ENCODE measurements at regions not wholly inside any gene's neighbourhood (a gene's known extent, or its start where the extent isn't known, plus 50 kb on each side); places are given as distances from the start of the nearest gene placed in this dataset.
"Not testable (repeated sequence)": the region's sequence is repeated elsewhere in the genome, so short reads cannot be mapped to it uniquely, and the experiment has no call there.

DNA sequence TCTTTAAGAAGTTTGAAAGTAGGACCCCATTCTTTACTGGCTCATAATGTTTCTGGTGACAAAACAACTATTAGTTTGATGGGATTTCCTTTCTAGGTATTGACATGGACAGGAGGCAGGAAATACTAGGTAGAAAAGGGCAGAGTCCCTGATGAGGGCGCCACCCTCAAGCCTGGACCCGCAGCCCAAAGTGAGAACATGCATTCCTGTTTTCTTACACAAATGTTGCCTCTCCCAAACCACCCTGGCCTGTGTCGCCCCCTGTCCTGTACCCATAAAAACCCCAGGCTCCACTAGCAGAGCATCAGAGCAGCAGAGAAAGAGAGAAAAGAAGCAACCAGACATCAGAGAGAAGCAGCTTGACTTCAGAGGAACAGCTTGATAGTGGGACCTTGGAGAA, 1055.2 kb upstream of the POT1 start:
- DNase-seq, result no peak

DNA sequence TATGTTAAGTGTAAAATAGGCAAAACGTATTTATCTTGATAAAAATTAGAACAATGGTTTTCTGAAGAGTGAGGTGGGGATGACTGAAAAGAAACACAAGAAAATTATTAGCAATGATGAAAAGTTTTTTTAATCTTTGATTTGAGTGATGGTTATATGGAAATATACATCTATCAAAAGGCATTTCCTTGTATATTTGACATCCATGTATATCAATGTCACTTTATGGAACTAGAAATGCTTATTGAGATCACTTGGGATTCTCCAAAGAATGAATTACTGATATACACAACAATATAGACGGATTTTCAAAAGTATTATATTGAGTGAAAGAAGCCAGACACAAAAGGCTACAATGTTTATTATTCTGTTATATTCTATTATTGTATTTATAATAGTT, 1042.0 kb upstream of the POT1 start:
- DNase-seq, result no peak

DNA sequence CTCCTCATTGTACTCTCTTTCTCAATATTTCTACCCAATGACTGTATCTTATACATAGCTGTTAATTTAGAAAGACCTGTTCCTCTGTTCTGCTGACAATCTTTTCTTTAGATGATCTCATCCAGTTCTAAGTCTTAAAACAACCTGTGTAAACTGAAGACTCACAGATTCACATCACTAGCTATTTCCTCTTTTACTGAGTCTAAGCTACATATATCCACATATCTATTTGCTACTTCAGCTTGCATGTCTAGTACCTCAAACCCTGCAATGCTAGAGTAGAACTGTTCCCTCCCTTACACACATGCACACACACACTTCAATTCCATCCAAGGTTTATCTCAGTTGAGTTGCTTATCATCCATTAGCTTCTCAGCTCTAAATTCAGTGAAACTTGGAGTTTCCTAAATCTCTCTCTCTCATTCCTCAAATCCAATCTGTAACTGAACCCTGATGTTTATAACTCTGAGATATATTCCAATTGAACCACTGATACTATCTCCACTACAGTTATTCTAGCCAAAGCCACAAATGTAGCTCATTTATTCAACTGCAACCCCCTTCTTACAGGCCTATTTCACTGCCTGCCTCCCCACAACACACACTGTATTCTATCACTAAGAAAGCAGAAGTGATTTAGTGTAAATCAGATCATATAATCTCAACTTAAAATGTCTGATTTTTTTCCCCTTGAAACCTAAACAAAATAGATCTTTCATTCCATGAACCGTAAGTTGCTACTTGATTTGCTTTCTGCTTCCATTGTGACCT, 1036.8 kb upstream of the POT1 start:
- no peak for DNase-seq

DNA sequence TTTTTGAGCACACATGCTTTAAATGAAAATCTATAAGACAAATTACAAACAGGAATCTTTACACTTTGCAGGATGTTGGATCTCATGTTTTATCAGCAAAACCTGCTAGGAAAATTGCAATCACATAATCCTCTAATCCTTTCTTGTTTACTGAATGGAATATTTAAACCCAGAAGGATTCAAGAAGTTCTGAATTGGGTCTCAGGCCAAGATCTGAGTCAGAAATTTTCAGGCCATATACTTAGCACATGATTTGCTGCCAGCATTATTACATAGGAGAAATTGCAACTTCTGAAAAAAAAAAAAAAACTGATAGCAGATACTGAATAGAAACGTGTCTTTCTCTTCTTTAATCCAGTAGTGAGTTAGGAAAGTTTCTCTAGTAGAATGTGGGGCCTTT, 1005.3 kb upstream of the POT1 start:
- DNase-seq, result no peak

DNA sequence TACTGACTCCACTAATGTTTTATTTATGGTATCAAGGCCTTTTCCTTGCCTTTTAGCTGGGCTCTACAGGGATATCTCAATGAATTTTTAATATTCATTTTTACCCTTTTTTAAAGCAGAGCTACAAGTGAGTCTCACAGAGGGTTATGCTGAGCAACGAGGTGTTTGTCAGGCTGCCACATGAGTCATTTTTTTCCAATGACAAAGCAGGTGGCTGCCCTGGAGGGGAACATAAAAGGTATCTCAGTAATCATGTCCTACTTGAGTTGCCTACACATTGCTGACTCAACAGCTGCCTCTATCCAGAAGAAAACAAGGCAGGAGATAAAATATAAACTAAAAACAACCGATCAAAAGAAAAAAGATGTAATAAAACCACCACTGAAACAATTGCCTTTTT, 1004.9 kb upstream of the POT1 start:
- DNase-seq, result no peak

DNA sequence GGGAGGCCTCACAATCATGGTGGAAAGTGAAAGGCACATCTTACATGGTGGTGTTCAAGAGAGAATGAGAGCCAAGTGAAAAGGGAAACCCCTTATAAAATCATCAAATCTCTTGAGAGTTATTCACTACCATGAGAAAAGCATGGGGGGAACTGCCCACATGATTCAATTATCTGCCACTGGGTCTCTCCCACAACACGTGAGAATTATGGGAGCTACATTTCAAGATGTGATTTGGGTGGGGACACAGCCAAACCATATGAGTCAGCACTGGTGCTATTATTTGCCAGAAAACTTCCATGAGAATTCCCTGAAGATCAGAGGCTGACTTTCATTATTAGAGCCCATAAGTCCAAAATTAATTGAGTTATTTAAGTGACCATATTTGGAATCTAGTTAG, 1001.2 kb upstream of the POT1 start:
- no peak for DNase-seq

DNA sequence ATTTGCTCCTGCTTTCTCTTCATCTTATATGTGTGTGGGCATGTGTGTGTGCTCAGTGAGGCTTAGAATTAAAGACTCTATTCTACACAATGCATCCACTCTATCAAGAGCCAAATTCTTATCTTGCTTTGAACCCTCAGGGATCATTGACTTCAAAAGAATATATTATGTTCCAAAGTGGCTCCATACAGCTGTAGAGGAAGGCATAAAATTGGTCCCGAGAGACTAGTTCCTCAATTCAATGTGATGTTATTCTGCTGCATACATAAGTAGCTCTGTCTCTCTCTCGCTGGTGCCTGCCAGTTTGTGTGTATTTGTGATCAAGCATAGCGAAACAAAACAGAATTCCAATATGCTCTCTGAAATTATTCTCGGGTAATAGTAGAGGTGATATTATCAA, 997.9 kb upstream of the POT1 start:
- DNase-seq, result no peak

DNA sequence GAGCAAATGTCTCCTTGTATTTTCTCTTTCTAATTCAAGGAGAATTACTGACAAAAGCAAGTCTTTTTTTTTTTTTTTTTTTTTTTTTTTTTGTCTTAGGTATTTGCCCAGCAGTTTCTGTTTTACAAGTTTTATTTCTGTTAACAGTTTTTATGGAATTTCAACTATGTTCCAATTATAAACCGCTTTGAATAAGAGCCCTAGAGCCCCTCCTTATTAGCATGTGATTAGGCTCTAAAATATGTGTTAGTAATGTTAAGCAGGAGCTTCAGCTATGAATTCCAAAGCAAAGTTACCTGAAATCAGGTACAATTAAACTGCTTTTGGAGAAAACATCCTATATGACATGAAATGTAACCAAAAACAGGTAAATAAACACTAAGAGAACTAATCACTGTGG, 997.0 kb upstream of the POT1 start:
- no peak for DNase-seq

DNA sequence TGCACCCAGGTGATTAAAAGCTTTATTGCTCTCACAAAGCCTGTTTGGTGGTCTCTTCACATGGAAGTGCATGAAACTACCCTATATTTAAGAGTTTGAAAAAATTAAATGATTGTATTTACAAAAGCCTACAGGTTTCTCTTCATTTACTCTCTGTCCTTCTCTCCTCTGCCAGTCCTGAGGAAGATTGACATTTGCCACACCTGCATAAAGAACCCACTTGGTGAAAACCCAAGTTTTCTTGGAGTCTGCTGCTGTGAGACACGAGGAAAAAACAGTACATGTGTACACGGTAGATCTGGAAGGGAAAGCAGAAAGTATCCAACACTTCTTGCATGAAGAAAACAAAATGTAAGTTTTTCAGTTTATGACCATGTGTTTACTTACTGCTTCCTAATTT, 994.4 kb upstream of the POT1 start:
- no peak for DNase-seq

DNA sequence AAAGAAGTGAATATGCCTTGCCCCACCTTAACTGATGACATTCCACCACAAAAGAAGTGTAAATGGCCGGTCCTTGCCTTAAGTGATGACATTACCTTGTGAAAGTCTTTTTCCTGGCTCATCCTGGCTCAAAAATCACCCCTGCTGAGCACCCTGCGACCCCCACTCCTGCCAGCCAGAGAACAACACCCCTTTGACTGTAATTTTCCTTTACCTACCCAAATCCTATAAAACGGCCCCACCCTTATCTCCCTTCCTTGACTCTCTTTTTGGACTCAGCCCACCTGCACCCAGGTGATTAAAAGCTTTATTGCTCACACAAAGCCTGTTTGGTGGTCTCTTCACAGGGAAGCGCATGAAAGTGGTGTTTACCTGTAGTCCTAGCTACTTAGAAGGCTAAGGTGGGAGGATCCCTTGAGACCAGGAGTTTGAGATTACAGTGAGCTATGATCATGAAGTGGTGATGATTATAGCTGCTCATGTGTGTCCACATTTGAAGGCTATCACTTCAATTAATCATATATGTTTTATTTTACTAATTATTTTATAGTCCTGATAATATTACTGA, 985.8 kb upstream of the POT1 start:
- DNase-seq, result not testable (repeated sequence)

DNA sequence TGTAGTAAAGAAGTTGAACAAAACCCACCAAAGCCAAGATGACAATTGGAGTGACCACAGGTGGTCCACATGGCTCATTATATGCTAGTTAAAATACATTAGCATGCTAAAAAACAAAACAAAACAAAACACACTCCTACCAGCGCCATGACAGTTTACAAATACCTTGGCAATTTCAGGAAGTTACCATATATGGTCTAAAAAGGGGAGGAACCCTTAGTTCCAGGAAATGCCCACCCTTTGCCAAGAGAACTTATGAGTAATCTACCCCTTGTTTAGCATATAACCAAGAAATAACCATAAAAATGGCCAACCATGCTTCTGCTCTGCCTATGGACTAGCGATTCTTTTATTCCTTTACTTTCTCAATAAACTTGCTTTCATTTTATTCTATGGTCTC, 979.1 kb upstream of the POT1 start:
- DNase-seq, result no peak

DNA sequence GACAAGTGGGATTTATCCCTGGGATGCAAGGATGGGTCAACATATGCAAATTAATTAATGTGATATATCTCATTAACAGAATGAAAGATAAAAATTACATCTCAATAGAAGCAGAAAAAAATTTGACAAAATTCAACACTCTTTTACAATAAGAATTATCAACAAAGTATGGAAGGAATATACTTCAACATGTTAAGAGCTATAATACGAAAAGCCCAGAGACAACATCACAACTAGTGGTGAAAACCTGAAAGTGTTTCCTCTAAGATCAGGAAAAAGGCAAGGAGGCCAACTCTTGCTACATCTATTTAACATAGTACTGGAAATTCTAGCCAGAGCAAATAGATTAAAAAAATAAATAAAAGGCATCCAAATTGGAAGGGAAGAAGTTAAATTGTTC, 970.0 kb upstream of the POT1 start:
- DNase-seq, result no peak

DNA sequence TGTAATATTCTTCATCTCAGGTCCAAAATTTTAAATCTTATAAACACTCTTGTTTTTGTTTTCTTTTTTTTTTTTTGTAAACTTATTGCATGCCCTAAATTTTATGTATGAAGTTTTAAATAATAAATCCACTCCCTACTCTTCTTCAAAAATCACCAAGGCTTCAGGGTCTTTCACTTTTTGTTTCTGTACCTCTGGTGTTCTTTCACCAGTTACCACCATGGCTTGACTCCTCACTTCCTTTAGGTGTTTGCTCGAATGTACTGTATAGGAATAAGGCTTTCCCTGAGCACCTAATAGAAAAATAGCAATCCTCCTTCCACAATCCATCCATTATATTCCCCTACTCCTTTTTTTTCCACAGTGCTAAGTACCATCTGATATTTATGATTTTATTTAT, 962.8 kb upstream of the POT1 start:
- no peak for DNase-seq

DNA sequence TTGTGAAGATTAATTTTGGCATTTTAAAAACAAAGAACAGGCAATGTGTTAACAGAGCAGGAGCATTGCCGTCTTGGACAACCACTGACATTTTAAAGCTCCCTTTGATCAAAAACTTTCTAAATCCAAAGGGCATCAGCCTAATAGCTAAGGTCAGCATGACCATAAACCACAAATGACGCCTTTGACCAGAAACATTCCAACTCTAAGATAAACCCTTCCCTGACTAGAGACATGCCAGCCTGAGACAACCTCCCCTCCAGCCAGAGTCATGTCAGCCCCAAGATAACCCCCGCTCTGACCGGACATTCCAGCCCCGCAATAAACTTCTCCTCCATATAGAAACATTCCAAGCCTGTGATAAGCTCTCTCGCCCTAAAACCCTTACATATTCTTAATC, 949.4 kb upstream of the POT1 start:
- no peak for DNase-seq

DNA sequence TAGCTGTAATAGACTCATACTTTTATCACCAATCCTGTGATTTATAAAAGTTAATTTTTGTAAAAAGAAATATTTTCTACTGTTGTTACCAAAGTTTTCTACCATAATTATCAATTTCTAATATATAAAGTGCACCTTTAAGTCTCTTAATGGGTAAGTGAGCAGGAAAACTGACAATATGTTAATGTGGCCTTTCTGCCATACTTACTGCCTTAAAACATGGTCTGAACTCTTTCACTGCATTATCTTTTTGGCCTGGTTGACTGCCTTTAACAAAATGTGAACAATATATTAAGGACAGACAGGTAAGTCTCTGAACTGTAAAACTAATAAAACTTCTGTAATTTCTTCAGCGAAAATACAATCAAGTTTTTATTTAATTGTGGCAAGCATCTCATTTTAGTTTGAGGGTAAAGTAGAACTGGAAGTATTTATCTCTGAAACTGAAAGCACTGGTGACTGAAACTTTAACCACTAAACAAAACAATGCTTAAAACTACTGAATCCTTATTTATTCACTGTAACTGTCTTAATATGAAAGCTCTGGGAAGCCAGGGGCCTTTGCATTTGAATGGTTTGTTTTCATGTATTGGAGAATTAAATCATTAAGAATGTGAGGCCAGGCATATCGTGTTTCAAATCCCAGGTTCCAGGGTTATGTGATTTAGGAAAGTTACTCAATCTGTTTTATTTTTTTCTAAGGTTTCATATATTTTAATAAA, 948.8 kb upstream of the POT1 start:
- no peak for DNase-seq

DNA sequence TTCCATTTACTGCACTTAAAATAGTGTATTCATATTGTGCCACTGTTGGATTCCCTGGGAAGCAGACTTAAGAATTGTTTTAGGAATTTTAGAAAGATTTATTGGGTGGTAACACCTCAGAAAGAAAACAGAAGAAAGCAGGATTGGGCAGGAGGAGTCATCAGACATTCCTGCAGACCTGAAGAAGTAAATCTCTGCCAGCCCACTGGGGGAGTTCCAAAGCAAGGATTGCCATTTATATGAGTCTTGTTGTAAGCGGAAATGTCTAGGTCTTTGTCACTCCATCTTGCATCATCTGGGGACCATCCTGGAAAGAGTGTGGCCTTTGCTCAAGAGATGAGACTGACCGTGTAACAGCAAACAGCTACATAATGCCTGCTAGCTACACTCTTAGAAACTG, 947.6 kb upstream of the POT1 start:
- DNase-seq, result no peak

DNA sequence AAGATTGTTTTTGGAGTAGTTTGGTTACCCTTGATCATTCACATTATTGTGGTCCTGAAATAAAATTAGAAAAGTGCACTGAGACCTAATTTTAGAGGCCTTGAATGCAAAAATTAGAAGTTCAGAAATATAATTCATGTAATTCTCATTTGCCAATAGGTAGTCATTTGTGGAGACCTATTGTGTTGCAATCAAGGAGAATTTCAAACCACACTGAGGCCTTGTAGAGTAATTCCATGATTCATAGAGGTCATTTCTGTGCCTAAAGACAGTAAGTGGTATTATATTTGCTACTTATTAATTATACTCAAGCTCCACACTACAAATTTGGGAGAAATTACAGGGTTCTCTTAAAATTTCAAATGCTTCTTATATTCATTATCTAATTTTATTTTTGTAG, 946.8 kb upstream of the POT1 start:
- DNase-seq, result no peak

DNA sequence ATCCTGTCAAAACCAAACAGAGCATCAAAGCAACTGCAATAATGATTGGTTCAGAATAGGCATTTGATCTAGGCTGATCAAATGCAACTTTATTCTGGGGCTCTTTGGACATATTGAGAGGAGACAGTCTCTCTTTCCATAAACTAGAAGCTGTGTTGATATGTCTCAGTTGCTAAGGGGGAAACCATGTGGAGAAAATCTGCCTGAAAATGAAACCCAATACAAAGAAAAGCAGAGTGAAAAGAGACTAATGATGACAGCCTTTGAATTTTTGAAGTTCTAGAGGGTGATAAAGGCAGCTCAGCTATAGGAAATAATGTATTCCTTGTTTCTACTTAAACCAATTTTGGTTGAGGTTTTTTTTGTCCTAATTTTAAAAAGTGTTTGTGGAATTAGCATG, 941.8 kb upstream of the POT1 start:
- no peak for DNase-seq

DNA sequence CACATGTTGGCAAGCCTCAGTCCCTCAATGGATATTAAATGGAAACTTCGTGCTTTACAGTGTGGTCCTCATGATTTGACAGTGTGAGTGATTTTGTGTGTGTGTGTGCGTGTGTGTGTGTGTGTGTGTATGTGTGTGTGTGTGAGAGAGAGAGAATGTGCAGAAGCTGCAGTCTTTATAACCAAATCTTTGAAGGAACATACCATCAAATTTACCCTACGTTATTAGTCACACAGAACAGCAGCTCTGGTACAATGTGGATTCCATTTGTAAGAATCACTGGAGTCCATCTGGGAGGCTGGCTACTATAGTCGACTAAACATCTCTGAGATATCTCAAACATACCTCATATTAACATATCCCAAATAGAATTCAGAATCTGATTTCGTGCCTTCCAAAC, 928.0 kb upstream of the POT1 start:
- DNase-seq, result no peak

DNA sequence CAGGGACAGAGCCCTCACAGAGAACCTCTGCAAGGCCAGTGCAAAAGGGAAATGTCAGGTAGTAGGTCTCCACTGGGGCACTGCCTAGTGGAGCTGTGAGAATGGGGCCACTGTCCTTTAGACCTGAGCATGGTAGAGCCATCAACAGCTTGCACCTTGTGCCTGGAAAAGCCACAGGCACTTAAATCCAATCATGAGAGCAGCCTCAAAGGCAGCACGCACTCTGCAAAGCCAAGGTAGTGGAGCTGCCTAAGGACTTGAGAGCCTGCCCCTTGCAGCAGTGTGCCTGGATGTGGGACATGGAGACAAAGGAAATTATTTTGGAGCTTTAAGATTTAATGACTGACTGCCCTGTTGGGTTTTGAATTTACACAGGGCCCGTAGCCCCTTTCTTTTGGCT, 918.5 kb upstream of the POT1 start:
- no peak for DNase-seq

DNA sequence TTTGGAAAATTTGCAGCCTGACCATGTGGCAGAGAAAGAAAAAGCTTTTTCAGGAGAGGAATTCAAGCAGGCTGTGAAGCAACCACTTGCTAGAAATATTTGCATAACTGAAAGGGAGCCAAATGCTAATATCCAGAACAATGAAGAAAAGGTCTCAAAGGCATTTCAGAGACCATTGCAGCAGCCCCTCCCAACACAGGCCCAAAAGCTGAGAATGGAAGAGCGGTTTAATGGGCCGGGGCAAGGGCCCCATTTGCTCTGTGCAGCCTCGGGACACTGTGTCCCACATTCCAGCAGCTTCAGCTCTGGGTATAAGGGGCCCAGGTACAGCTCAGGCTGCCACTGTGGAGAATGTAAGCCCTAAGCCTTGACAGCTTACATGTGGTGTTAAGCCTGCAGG, 918.1 kb upstream of the POT1 start:
- DNase-seq, result no peak

DNA sequence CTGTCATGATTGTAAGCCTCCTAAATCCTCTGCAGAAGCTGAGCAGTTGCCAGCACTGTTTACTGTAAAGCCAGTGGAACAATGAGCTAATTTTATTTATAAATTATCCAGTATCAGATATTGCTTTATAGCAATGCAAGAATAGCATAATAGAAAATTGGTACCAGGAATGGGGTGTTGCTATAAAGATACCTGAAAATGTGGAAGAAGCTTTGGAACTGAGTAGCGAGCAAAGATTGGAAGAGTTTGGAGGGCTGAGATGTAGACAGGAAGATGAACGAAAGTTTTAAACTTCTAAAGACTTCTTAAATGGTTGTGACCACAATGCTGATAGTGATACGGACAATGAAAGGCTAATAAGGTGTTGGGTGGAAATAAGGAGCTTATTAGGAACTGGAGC, 917.4 kb upstream of the POT1 start:
- no peak for DNase-seq

DNA sequence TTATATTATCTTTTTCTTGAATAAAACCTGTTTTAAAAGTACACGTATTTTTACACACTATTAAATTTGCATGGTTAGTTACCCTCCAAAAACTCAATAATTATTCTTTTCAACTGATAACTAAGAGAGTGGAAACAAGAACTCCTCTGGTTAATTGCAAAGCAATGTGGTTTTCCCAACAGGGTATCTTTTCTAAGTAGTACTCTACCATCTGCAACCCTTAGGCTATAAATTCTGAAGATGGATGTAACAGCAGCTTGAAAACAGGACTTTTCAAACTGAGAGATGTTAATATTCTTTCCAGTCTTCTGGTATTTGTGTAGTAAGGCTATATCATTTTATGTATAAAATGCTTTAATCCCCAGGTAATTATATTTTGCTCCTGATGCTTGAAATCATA, 916.1 kb upstream of the POT1 start:
- DNase-seq, result no peak

DNA sequence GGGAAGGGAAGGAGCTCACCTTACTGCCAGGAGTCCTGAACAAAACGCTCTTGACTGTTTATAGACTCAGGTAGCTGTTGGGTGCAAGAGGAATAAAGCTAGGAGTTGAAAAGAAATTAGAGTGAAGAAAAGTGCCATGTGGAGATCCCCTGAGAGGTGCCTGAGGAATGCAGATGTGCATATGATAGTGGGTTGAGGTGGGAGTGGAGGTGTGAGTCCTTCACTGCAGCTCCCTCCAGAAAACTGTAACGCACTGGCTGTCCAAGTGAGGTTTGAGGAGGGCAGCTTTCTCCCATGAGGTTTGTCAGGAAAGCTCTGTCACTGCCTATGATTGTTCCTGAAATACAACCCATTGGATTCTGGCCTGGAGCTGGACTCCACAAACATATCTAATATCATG, 904.8 kb upstream of the POT1 start:
- DNase-seq, result no peak

All from right kidney (tissue), 1 donor.